ENCODE measurements at regions not wholly inside any gene's neighbourhood (a gene's known extent, or its start where the extent isn't known, plus 50 kb on each side); places are given as distances from the start of the nearest gene placed in this dataset.

- no peak overlapping the region for H3K4me3 ChIP-seq (ENCODE audit: low read depth, low read length)
- no peak for TF ChIP-seq CTCF (conservative IDR thresholded peaks at IDR 0.05; ENCODE audit: low read depth, low read length)
- DNase-seq (ENCODE audit: low read depth) = no peak
Observed at GRCh38 chr6:86856379-86856778, 80.9 kb upstream of the HTR1E start.

GRCh38 chr6:86848986-86849385 lies 88.3 kb upstream of the HTR1E start:
- DNase-seq (ENCODE audit: low read depth) = no peak
- no peak overlapping the region for H3K4me3 ChIP-seq (ENCODE audit: low read depth, low read length)

DNA sequence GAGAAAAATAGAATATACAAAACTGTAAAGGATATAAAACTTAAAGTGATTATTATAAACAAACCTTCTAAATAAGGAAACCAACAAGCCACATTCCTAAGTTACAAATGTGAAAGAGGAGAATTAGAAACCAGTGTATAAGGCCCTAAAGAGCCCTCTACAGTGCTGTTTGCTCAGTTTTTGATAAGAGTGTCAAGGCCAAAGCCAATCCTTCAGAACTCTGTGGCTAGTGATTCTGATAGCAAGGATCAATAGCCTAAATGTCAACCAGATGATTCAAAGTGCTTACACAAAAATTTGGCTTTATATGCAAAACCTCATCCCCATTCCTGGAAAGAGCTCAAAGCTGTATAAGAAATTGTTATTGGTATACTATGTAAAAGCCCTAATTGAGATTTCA lies 104.6 kb upstream of the HTR1E start:
- no peak overlapping the region for H3K4me3 ChIP-seq (ENCODE audit: low read depth, low read length)
- TF ChIP-seq CTCF (conservative IDR thresholded peaks at IDR 0.05; ENCODE audit: low read depth, low read length) = no peak
- no peak for DNase-seq (ENCODE audit: low read depth)

More at GRCh38 chr6:86848986-86849385, 88.3 kb upstream of the HTR1E start:
- no peak for TF ChIP-seq CTCF (conservative IDR thresholded peaks at IDR 0.05; ENCODE audit: low read depth, low read length)

GRCh38 chr6:86825436-86825835 lies 111.9 kb upstream of the HTR1E start:
- H3K4me3 ChIP-seq (ENCODE audit: low read depth, low read length) = no peak overlapping the region
- no peak for TF ChIP-seq CTCF (conservative IDR thresholded peaks at IDR 0.05; ENCODE audit: low read depth, low read length)
- DNase-seq (ENCODE audit: low read depth) = no peak

GRCh38 chr6:86822747-86823146 lies 114.6 kb upstream of the HTR1E start:
- no peak for TF ChIP-seq CTCF (conservative IDR thresholded peaks at IDR 0.05; ENCODE audit: low read depth, low read length)
- DNase-seq (ENCODE audit: low read depth) = no peak
- no peak overlapping the region for H3K4me3 ChIP-seq (ENCODE audit: low read depth, low read length)

- no peak overlapping the region for H3K4me3 ChIP-seq (ENCODE audit: low read depth, low read length)
- no peak for TF ChIP-seq CTCF (conservative IDR thresholded peaks at IDR 0.05; ENCODE audit: low read depth, low read length)
Observed at GRCh38 chr6:86820750-86821149, 116.6 kb upstream of the HTR1E start.

DNA sequence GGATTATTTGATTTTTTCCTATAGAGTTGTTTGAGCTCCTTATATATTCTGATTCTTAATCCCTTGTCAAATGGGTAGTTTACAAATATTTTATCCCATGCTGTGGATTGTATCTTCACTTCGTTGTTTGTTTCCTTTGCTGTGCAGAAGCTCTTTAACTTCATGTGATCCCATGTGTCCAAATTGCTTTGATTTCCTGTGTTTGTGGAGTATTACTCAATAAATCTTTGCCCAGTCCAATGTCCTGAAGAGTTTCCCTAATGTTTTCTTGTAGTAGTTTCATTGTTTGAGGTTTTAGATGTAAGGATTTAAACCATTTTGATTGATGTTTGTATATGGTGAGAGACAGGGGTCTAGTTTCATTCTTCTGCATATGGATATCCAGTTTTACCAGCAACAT lies 143.7 kb upstream of the HTR1E start:
- no peak overlapping the region for H3K4me3 ChIP-seq (ENCODE audit: low read depth, low read length)
- no peak for DNase-seq (ENCODE audit: low read depth)
- TF ChIP-seq CTCF (conservative IDR thresholded peaks at IDR 0.05; ENCODE audit: low read depth, low read length) = no peak

More at GRCh38 chr6:86820750-86821149, 116.6 kb upstream of the HTR1E start:
- DNase-seq (ENCODE audit: low read depth) = no peak

Data from choroid plexus epithelial cell (primary cell).